ENCODE measurements at regions not wholly inside any gene's neighbourhood (a gene's known extent, or its start where the extent isn't known, plus 50 kb on each side); places are given as distances from the start of the nearest gene placed in this dataset.

GRCh38 chr18:41170346-41170745, 784.7 kb upstream of the PIK3C3 start:
- TF ChIP-seq SUZ12 (IDR thresholded peaks at IDR 0.05; ENCODE audit: extremely low read depth, insufficient read depth, insufficient read length) (no peak), ZNF274 (IDR thresholded peaks at IDR 0.05; ENCODE audit: low read depth, low read length) (no peak), YY1 (IDR thresholded peaks at IDR 0.05; ENCODE audit: insufficient read depth, insufficient read length) (no peak)

All from NT2/D1 (cell line).